Neuronal stem cell (in vitro differentiated cells): ENCODE measurements at regions not wholly inside any gene's neighbourhood (a gene's known extent, or its start where the extent isn't known, plus 50 kb on each side); places are given as distances from the start of the nearest gene placed in this dataset.

Source experiments
- DNase-seq: peaks from one replicate; pipeline ENCODE4 v3.0.0-alpha.2; 2013; ENCODE audit warnings: low spot score
- H2AFZ ChIP-seq: one replicate; pipeline ENCODE4 v1.6.1; 2013; ENCODE audit warnings: mild to moderate bottlenecking, low read length, inconsistent platforms
- H2AK5ac ChIP-seq: 2 replicates; pipeline ENCODE4 v1.6.1; 2013; ENCODE audit warnings: low read depth, mild to moderate bottlenecking, inconsistent platforms, low read length, moderate library complexity, mixed read lengths
- H2BK120ac ChIP-seq: 2 replicates; pipeline ENCODE4 v1.6.1; 2013; ENCODE audit warnings: low read depth, mild to moderate bottlenecking, inconsistent platforms, low read length, moderate library complexity, mixed read lengths
- H2BK12ac ChIP-seq: one replicate; pipeline ENCODE4 v1.6.1; 2013; ENCODE audit warnings: low read length, inconsistent platforms
- H2BK15ac ChIP-seq: 2 replicates; pipeline ENCODE4 v1.6.1; 2013; ENCODE audit warnings: mild to moderate bottlenecking, low read length, inconsistent platforms, mixed read lengths
- H2BK5ac ChIP-seq: one replicate; pipeline ENCODE4 v1.6.1; 2013; ENCODE audit warnings: inconsistent platforms, mild to moderate bottlenecking, low read length, moderate library complexity
- H3K14ac ChIP-seq: one replicate; pipeline ENCODE4 v1.6.1; 2013; ENCODE audit warnings: low read length, inconsistent platforms
- H3K18ac ChIP-seq: 2 replicates; pipeline ENCODE4 v1.6.1; 2013; ENCODE audit warnings: low read length, inconsistent platforms
- H3K23ac ChIP-seq: 2 replicates; pipeline ENCODE4 v1.6.1; 2013; ENCODE audit warnings: low read depth, mild to moderate bottlenecking, mixed read lengths, low read length, inconsistent platforms; ENCODE audit not compliant: poor library complexity
- H3K27ac ChIP-seq: replicated peaks from 3 replicates; pipeline ENCODE4 v1.5.1; 2013; ENCODE audit warnings: low read length, inconsistent platforms
- H3K27me3 ChIP-seq, 3 experiments: 2 replicates each; pipeline ENCODE4 v1.6.1; 2013; ENCODE audit warnings: low read length in 3 of 3, mild to moderate bottlenecking in 2 of 3, inconsistent platforms in 1 of 3, low read depth in 1 of 3, mixed read lengths in 1 of 3, moderate library complexity in 1 of 3; ENCODE audit not compliant: control insufficient read depth in 3 of 3, insufficient read depth in 3 of 3
- H3K36me3 ChIP-seq, 2 donors: replicated peaks in 1 of 2; 2 replicates each; pipeline ENCODE4 v1.6.1; 2013; ENCODE audit warnings: low read length in 2 of 2; ENCODE audit not compliant: control insufficient read depth in 2 of 2, insufficient read depth in 2 of 2
- H3K4ac ChIP-seq: 2 replicates; pipeline ENCODE4 v1.6.1; 2013; ENCODE audit warnings: inconsistent platforms, mild to moderate bottlenecking, low read length, moderate library complexity
- H3K4me1 ChIP-seq, 2 donors: 1 replicate in 1 of 2; 2 replicates in 1 of 2; pipeline ENCODE4 v1.6.1; 2013; ENCODE audit warnings: low read length in 2 of 2, low read depth in 1 of 2; ENCODE audit not compliant: control insufficient read depth in 2 of 2, insufficient read depth in 1 of 2
- H3K4me2 ChIP-seq: one replicate; pipeline ENCODE4 v1.6.1; 2013; ENCODE audit warnings: mild to moderate bottlenecking, low read length, inconsistent platforms; ENCODE audit not compliant: insufficient read depth, poor library complexity, severe bottlenecking
- H3K4me3 ChIP-seq, 2 donors: 2 replicates each; pipeline ENCODE4 v1.5.1; 2013; ENCODE audit warnings: low read length in 2 of 2, mild to moderate bottlenecking in 2 of 2, inconsistent platforms in 1 of 2, moderate library complexity in 1 of 2
- H3K79me1 ChIP-seq: one replicate; pipeline ENCODE4 v1.6.1; 2013; ENCODE audit warnings: low read depth, mild to moderate bottlenecking, inconsistent platforms, low read length, moderate library complexity
- H3K9ac ChIP-seq: one replicate; pipeline ENCODE4 v1.6.1; 2013; ENCODE audit warnings: mild to moderate bottlenecking, low read depth, low read length, inconsistent platforms; ENCODE audit not compliant: poor library complexity
- H3K9me3 ChIP-seq, 2 donors: replicated peaks in 1 of 2; 2 replicates each; pipeline versions ENCODE3 to v1.6.1; 2013; ENCODE audit warnings: low read length in 2 of 2, mild to moderate bottlenecking in 2 of 2, inconsistent platforms in 1 of 2, low read depth in 1 of 2, mixed read lengths in 1 of 2, moderate library complexity in 1 of 2; ENCODE audit not compliant: control insufficient read depth in 2 of 2, insufficient read depth in 1 of 2
- H4K8ac ChIP-seq: one replicate; pipeline ENCODE4 v1.6.1; 2013; ENCODE audit warnings: low read depth, mild to moderate bottlenecking, inconsistent platforms, low read length, moderate library complexity
- H4K91ac ChIP-seq: one replicate; pipeline ENCODE4 v1.6.1; 2013; ENCODE audit warnings: low read length, low read depth, mild to moderate bottlenecking, inconsistent platforms; ENCODE audit not compliant: poor library complexity
- WGBS, 2 donors: extraction: QIAGEN DNeasy Blood & Tissue Kit; methylation state at CpG; one replicate each; pipeline ENCODE4 v1.1.7; 2013; ENCODE audit warnings: missing lambda C conversion rate in 2 of 2, mixed read lengths in 1 of 2; ENCODE audit not compliant: insufficient read length in 2 of 2, insufficient replicate concordance in 1 of 2; ENCODE audit errors: extremely low coverage in 2 of 2; 5-methylcytosine and 5-hydroxymethylcytosine counted together

- Histone ChIP-seq H4K8ac (no peak overlapping the region), H3K9me3 (no peaks in the 10 kb centered on the region), H3K4me3 (no peak overlapping the region), H3K79me1 (no peaks in the 10 kb centered on the region), H2BK12ac (no peak overlapping the region), H2AK5ac (no peak overlapping the region), H3K18ac (no peak overlapping the region), H2AFZ (no peak overlapping the region), H4K91ac (no peak overlapping the region), H3K4ac (no peak overlapping the region), H3K27me3 (no peaks in the 10 kb centered on the region), H2BK15ac (no peak overlapping the region), H3K14ac (no peak overlapping the region), H3K4me1 (no peaks in the 10 kb centered on the region), H3K36me3 (no peaks in the 10 kb centered on the region), H3K23ac (no peak overlapping the region), H2BK5ac (no peak overlapping the region), H3K9ac (no peak overlapping the region), H3K4me2 (no peak overlapping the region), H2BK120ac (no peak overlapping the region), H3K27ac (no peak overlapping the region)
- DNase-seq = no peak
These were observed 122.7 kb upstream of the SESN3 start for GRCh38 chr11:95353706-95354105.

- Histone ChIP-seq H4K91ac (no peak overlapping the region), H2BK5ac (no peak overlapping the region), H3K27ac (no peak overlapping the region), H2AK5ac (no peak overlapping the region), H3K4ac (no peak overlapping the region), H2BK120ac (no peak overlapping the region), H3K36me3 (no peaks in the 10 kb centered on the region), H3K14ac (no peak overlapping the region), H3K27me3 (no peaks in the 10 kb centered on the region), H3K18ac (no peak overlapping the region), H3K9me3 (no peaks in the 10 kb centered on the region), H2BK15ac (no peak overlapping the region), H3K4me2 (no peak overlapping the region), H3K79me1 (no peaks in the 10 kb centered on the region), H3K9ac (no peak overlapping the region), H2BK12ac (no peak overlapping the region), H4K8ac (no peak overlapping the region), H3K4me3 (no peak overlapping the region), H3K4me1 (no peaks in the 10 kb centered on the region), H2AFZ (no peak overlapping the region), H3K23ac (no peak overlapping the region)
- WGBS, 2 donors = no CpG with 5 or more reads among the region's 2 CpGs
- no peak for DNase-seq
These were observed 121.8 kb upstream of the SESN3 start for GRCh38 chr11:95352733-95353346.

- H3K9me3 ChIP-seq = no peaks in the 10 kb centered on the region
- no peak overlapping the region for H4K91ac ChIP-seq
- no peak overlapping the region for H2BK120ac ChIP-seq
- H3K27me3 ChIP-seq = no peaks in the 10 kb centered on the region
- no peak overlapping the region for H2BK12ac ChIP-seq
- H3K4me3 ChIP-seq = no peak overlapping the region
- H3K79me1 ChIP-seq = no peaks in the 10 kb centered on the region
- no peaks in the 10 kb centered on the region for H3K4me1 ChIP-seq
- H3K18ac ChIP-seq = no peak overlapping the region
- H2BK5ac ChIP-seq = no peak overlapping the region
- no peak overlapping the region for H3K14ac ChIP-seq
- H4K8ac ChIP-seq = no peak overlapping the region
- no peak overlapping the region for H3K23ac ChIP-seq
- no peak overlapping the region for H3K27ac ChIP-seq
- H2BK15ac ChIP-seq = no peak overlapping the region
- no peak overlapping the region for H2AK5ac ChIP-seq
- no peak overlapping the region for H3K9ac ChIP-seq
- H2AFZ ChIP-seq = no peak overlapping the region
- H3K4ac ChIP-seq = no peak overlapping the region
- no peak for DNase-seq
- no peaks in the 10 kb centered on the region for H3K36me3 ChIP-seq
- H3K4me2 ChIP-seq = no peak overlapping the region
These were observed 118.4 kb upstream of the SESN3 start for GRCh38 chr11:95349345-95349942.

- no peak overlapping the region for H3K18ac ChIP-seq
- peaks cover 0 to 3% of the 10 kb centered on the region in 2 donors for H3K4me1 ChIP-seq
- no peak overlapping the region for H3K4ac ChIP-seq
- H3K27ac ChIP-seq = no peak overlapping the region
- H3K14ac ChIP-seq = no peak overlapping the region
- no peak overlapping the region for H2BK12ac ChIP-seq
- no peak overlapping the region for H2AFZ ChIP-seq
- no peak overlapping the region for H4K91ac ChIP-seq
- no peaks in the 10 kb centered on the region for H3K79me1 ChIP-seq
- WGBS, 2 donors = no CpG with 5 or more reads among the region's 1 CpG
- no peaks in the 10 kb centered on the region for H3K27me3 ChIP-seq
- no peak overlapping the region for H2BK15ac ChIP-seq
- no peak overlapping the region for H3K4me2 ChIP-seq
- no peak overlapping the region for H2AK5ac ChIP-seq
- H3K36me3 ChIP-seq = no peaks in the 10 kb centered on the region
- no peak overlapping the region for H3K9ac ChIP-seq
- DNase-seq = no peak
- H3K23ac ChIP-seq = no peak overlapping the region
- no peak overlapping the region for H2BK5ac ChIP-seq
- no peak overlapping the region for H3K4me3 ChIP-seq
- H3K9me3 ChIP-seq = no peaks in the 10 kb centered on the region
- no peak overlapping the region for H2BK120ac ChIP-seq
- H4K8ac ChIP-seq = no peak overlapping the region
These were observed 115.3 kb upstream of the SESN3 start for GRCh38 chr11:95346265-95346664.
